ENCODE measurements at regions not wholly inside any gene's neighbourhood (a gene's known extent, or its start where the extent isn't known, plus 50 kb on each side); places are given as distances from the start of the nearest gene placed in this dataset.

GRCh38 chr7:19312416-19312815 lies 167.2 kb upstream of the FERD3L start:
- Histone ChIP-seq H4K91ac (ENCODE audit: insufficient read depth, low read depth, low read length) (no peak overlapping the region), H4K5ac (ENCODE audit: low read depth, low read length) (no peak overlapping the region), H4K20me1 (ENCODE audit: insufficient read depth, low read length) (no peaks in the 10 kb centered on the region), H3K9me3 (ENCODE audit: control insufficient read depth, insufficient read depth, low read length) (no peaks in the 10 kb centered on the region), H3K56ac (ENCODE audit: extremely low read depth, insufficient read depth, low read length) (no peak overlapping the region), H3K4me1 (ENCODE audit: control insufficient read depth, insufficient read depth, low read length) (no peaks in the 10 kb centered on the region), H3K4me3 (ENCODE audit: insufficient read depth, low read depth, low read length) (no peak overlapping the region), H3K27ac (ENCODE audit: insufficient read depth, low read length) (no peak overlapping the region), H4K8ac (ENCODE audit: low read depth in 2 of 2, low read length in 2 of 2) (no peak overlapping the region), H3K79me1 (ENCODE audit: low read depth in 1 of 2, low read length in 2 of 2) (no peaks in the 10 kb centered on the region), H2BK15ac (ENCODE audit: low read depth, low read length) (no peak overlapping the region), H3K36me3 (ENCODE audit: control insufficient read depth, insufficient read depth, low read length) (no peaks in the 10 kb centered on the region), H3K9ac (ENCODE audit: low read depth, low read length) (no peak overlapping the region), H3K4ac (ENCODE audit: low read depth, low read length) (no peak overlapping the region), H3K14ac (replicated peaks; ENCODE audit: low read depth, low read length) (no peak overlapping the region), H2AFZ (replicated peaks; ENCODE audit: low read length, poor library complexity) (no peak overlapping the region), H2BK120ac (ENCODE audit: low read depth, low read length) (no peak overlapping the region), H3K27me3 (ENCODE audit: control insufficient read depth, insufficient read depth, low read length) (no peaks in the 10 kb centered on the region), H3K4me2 (ENCODE audit: low read depth, low read length) (no peak overlapping the region), H2BK5ac (ENCODE audit: low read depth, low read length, poor library complexity, severe bottlenecking) (no peak overlapping the region), H2BK20ac (ENCODE audit: low read depth, low read length) (no peak overlapping the region), H2AK5ac (ENCODE audit: low read depth, low read length) (no peak overlapping the region), H3K9me1 (ENCODE audit: insufficient read depth, low read length) (no peaks in the 10 kb centered on the region), H3K18ac (ENCODE audit: low read depth, low read length) (no peak overlapping the region), H2AK9ac (replicated peaks; ENCODE audit: low read depth, low read length, poor library complexity) (no peak overlapping the region), H3K23ac (ENCODE audit: low read depth, low read length) (no peak overlapping the region)
- CTCF ChIA-PET = interaction anchor here (0.6 kb wide), 2 partner anchors 65 to 105 kb away, joined by 3 read pairs; no protein-coding TSS in a partner anchor
- POLR2A ChIA-PET (ENCODE audit: unreplicated experiment) = interaction anchor here (0.6 kb wide), 1 partner anchor 34 kb away, joined by 3 read pairs; no protein-coding TSS in a partner anchor
- in situ Hi-C loops (cut with MboI; ENCODE audit: low sequenced_read_pairs) = no loop called here
- no TSS peak for BruUV-seq (replicated peaks)
- TF ChIP-seq ELK1 (IDR thresholded peaks at IDR 0.05; ENCODE audit: borderline replicate concordance, low read depth, low read length) = no peak
- no peak for TF ChIP-seq CTCF (conservative IDR thresholded peaks at IDR 0.05; ENCODE audit: low read depth, low read length)
- no peak for TF ChIP-seq CHD1 (IDR thresholded peaks at IDR 0.05; ENCODE audit: low read depth, low read length)
- no peak for TF ChIP-seq CEBPB (IDR thresholded peaks at IDR 0.05; ENCODE audit: low read depth, low read length)
- TF ChIP-seq FOS (IDR thresholded peaks at IDR 0.05; ENCODE audit: low read depth, low read length) = no peak
- no peak for TF ChIP-seq RAD21 (IDR thresholded peaks at IDR 0.05; ENCODE audit: low read length)
- no peak for TF ChIP-seq MXI1 (IDR thresholded peaks at IDR 0.05; ENCODE audit: borderline replicate concordance, low read depth, low read length)
- no peak for TF ChIP-seq NFE2L2 (IDR thresholded peaks at IDR 0.05; ENCODE audit: low read depth, low read length)
- no peak for TF ChIP-seq RCOR1 (IDR thresholded peaks at IDR 0.05; ENCODE audit: insufficient replicate concordance, low read length)
- no peak for TF ChIP-seq MAZ (IDR thresholded peaks at IDR 0.05; ENCODE audit: borderline replicate concordance, low read depth, low read length)
- TF ChIP-seq SMC3 (IDR thresholded peaks at IDR 0.05; ENCODE audit: low read depth, low read length) = no peak
- TF ChIP-seq MAFK (IDR thresholded peaks at IDR 0.05; ENCODE audit: low read depth, low read length) = no peak
- no peak for TF ChIP-seq USF2 (IDR thresholded peaks at IDR 0.05; ENCODE audit: low read depth, low read length)
- no peak for TF ChIP-seq POLR2A (IDR thresholded peaks at IDR 0.05; ENCODE audit: low read depth, low read length)
- no peak for TF ChIP-seq RFX5 (IDR thresholded peaks at IDR 0.05; ENCODE audit: low read depth, low read length)
- TF ChIP-seq BHLHE40 (IDR thresholded peaks at IDR 0.05; ENCODE audit: low read depth, low read length) = no peak
- no peak for DNase-seq
- WGBS, 2 experiments (ENCODE audit: extremely low coverage in 2 of 2, insufficient read length in 1 of 2) = no CpG with 5 or more reads among the region's 1 CpG
- intact Hi-C loops (cut with micrococcal nuclease) = no loop called here
- ATAC-seq (ENCODE audit: low read depth) = no peak
- dilution Hi-C loops (cut with HindIII; ENCODE audit: low sequenced_read_pairs, unreplicated experiment) = no loop called here
